ENCODE measurements at regions not wholly inside any gene's neighbourhood (a gene's known extent, or its start where the extent isn't known, plus 50 kb on each side); places are given as distances from the start of the nearest gene placed in this dataset.

DNA sequence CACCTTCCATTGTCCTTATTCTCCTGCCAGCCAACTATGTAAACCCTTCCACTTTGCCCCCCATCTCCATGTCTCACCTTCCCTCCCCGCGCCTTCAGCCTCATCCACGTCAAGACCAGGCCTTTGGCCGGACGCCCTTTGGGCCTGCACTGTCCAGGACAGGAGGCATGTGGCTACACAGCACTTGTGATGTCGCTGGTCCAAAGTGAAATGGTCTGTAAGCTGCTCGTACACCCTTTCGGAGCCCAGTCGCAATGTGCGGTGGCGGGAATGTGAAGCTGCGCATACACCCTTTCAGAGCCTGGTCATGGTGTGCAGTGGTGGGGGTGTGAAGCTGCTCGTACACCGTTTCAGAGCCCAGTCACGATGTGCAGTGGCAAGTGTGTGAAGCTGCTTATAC, 247.9 kb upstream of the RGS6 start:
- H3K9me3 ChIP-seq (replicated peaks; ENCODE audit: low read length), result no peaks in the 10 kb centered on the region
- H3K27me3 ChIP-seq (ENCODE audit: control insufficient read depth, insufficient read depth, low read length), result no peaks in the 10 kb centered on the region
- no peak overlapping the region for H3K4me2 ChIP-seq (ENCODE audit: low read length)
- peaks cover 21% of the 10 kb centered on the region for H3K36me3 ChIP-seq (ENCODE audit: insufficient read depth, low read length)
- peaks cover 26% of the 10 kb centered on the region for H3K4me1 ChIP-seq (ENCODE audit: control insufficient read depth, insufficient read depth, low read length)
- no peak overlapping the region for H3K4me3 ChIP-seq (ENCODE audit: low read length)
- no peak overlapping the region for H3K9ac ChIP-seq (ENCODE audit: low read depth, low read length)

DNA sequence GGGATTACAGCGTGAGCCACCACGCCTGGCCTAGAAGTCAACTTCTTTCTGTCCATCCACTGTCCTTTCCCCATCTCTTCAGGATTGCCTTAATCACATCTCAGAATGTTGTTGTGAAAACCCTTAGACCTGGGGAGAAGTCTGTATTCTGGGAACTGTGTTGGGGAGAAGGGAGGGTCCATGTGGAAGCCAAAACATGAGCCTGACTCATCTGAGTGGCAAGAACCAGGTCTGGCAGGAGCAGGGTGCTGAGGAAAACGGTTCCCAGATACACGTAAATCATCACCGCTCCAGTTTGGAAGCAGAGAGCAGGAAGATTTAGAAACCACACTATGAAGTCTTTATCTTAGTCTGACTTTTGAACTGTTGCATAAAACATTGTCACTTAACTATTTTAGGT, 245.6 kb upstream of the RGS6 start:
- Histone ChIP-seq H3K4me1 (ENCODE audit: control insufficient read depth, insufficient read depth, low read length) (peaks cover 26% of the 10 kb centered on the region), H3K27me3 (ENCODE audit: control insufficient read depth, insufficient read depth, low read length) (no peaks in the 10 kb centered on the region), H3K36me3 (ENCODE audit: insufficient read depth, low read length) (peaks cover 32% of the 10 kb centered on the region), H3K9me3 (replicated peaks; ENCODE audit: low read length) (no peaks in the 10 kb centered on the region), H3K9ac (ENCODE audit: low read depth, low read length) (no peak overlapping the region), H3K4me2 (ENCODE audit: low read length) (no peak overlapping the region), H3K4me3 (ENCODE audit: low read length) (no peak overlapping the region)

DNA sequence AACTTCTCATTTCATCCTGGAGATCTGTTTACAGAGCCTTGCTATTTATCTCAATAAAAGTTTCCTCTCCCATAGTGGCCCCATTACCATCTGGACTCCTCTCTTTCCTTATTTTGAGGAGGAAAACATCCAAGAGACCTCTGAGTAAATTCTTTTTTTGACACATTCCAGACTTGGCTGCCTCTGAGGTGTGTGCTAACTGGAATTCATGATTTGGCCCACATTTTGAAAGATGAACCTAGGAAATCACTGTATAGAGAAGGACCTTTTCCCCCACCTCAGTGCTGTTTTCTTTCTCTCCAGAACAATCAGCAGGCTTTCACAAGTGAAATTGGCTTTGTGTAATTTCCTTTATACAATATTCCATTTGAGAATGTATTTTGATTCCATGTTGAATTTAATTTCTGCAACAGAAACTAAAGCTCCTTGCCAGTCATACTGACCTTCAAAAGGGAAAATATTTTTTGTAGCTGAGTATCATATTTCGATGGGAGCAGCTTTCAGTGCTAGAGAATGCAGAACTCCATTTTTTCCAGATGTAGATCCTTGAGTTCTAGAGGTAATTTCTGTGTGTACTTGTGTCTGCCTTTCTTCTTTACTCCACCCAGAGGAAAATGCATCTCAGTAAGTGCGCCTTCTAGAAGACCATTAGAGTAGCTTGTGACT, 244.9 kb upstream of the RGS6 start:
- H3K9ac ChIP-seq (ENCODE audit: low read depth, low read length), result no peak overlapping the region
- no peaks in the 10 kb centered on the region for H3K27me3 ChIP-seq (ENCODE audit: control insufficient read depth, insufficient read depth, low read length)
- H3K4me1 ChIP-seq (ENCODE audit: control insufficient read depth, insufficient read depth, low read length), result peaks cover 27% of the 10 kb centered on the region
- H3K9me3 ChIP-seq (replicated peaks; ENCODE audit: low read length), result no peaks in the 10 kb centered on the region
- H3K4me2 ChIP-seq (ENCODE audit: low read length), result no peak overlapping the region
- H3K4me3 ChIP-seq (ENCODE audit: low read length), result no peak overlapping the region
- peaks cover 32% of the 10 kb centered on the region for H3K36me3 ChIP-seq (ENCODE audit: insufficient read depth, low read length)

DNA sequence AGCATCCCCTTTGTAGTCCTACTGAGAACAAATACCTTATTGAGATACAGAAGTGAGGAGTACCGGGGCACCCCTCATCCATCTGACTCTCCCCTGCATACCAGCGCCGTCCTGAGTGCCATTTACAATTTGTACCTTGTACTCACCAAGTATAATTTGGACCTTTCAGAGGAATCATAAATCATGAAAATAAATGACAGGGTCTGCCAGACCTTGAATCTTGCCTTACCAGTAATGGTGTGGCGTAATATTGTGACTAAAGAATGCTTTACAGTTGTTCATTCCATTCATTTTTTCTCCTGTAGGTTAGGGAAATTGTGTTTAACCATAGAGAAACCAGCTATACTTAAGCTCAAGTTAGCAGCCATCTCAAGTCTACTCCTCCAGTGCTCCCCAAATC, 243.7 kb upstream of the RGS6 start:
- no peaks in the 10 kb centered on the region for H3K9me3 ChIP-seq (replicated peaks; ENCODE audit: low read length)
- peaks cover 36% of the 10 kb centered on the region for H3K4me1 ChIP-seq (ENCODE audit: control insufficient read depth, insufficient read depth, low read length)
- peaks cover 38% of the 10 kb centered on the region for H3K36me3 ChIP-seq (ENCODE audit: insufficient read depth, low read length)
- no peak overlapping the region for H3K4me3 ChIP-seq (ENCODE audit: low read length)
- no peaks in the 10 kb centered on the region for H3K27me3 ChIP-seq (ENCODE audit: control insufficient read depth, insufficient read depth, low read length)
- H3K9ac ChIP-seq (ENCODE audit: low read depth, low read length), result no peak overlapping the region
- no peak overlapping the region for H3K4me2 ChIP-seq (ENCODE audit: low read length)

DNA sequence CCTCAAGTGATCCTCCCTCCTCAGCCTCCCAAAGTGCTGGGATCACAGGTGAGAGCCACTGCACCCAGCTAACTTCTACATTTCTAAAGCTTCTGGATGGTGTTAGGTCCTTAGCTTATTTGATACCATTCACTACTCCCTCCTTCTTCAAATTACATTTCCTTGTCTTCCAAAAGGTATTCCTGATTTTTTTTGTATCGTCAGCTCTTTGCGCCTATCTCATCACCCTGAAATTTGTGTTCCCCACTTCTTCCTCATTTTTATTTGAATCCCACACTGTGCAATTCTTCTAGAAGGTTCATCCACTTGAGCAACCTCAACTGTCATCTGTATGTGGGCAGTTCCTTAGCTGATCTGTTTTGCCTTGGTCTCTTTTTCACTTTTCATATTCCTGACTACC, 241.8 kb upstream of the RGS6 start:
- H3K27me3 ChIP-seq (ENCODE audit: control insufficient read depth, insufficient read depth, low read length), result no peaks in the 10 kb centered on the region

DNA sequence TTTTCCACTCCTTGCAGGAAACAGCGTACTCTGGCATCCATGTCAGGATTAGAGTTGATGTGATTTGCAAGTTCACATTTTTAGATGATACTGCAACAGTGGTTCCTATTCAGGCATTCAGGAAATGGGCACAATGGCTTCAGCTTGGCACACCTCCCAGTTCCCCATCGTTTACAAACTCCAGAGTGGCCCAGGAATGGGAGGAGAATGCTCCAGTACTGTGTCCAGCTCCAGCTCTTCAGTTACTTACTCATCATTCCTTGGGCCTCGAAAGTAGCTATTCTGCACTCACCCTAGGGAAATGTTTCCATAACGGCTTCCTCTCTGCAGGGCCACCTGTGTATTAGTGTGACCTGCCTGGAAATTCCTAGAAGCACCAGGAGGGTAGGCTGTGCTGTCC, 239.7 kb upstream of the RGS6 start:
- Histone ChIP-seq H3K36me3 (ENCODE audit: insufficient read depth, low read length) (peaks cover 18% of the 10 kb centered on the region), H3K27me3 (ENCODE audit: control insufficient read depth, insufficient read depth, low read length) (no peaks in the 10 kb centered on the region), H3K9me3 (replicated peaks; ENCODE audit: low read length) (no peaks in the 10 kb centered on the region), H3K9ac (ENCODE audit: low read depth, low read length) (no peak overlapping the region), H3K4me2 (ENCODE audit: low read length) (no peak overlapping the region), H3K4me1 (ENCODE audit: control insufficient read depth, insufficient read depth, low read length) (peaks cover 31% of the 10 kb centered on the region), H3K4me3 (ENCODE audit: low read length) (no peak overlapping the region)

More for the DNA sequence above, 241.8 kb upstream of the RGS6 start:
- Histone ChIP-seq H3K4me1 (ENCODE audit: control insufficient read depth, insufficient read depth, low read length) (peaks cover 41% of the 10 kb centered on the region), H3K36me3 (ENCODE audit: insufficient read depth, low read length) (peaks cover 26% of the 10 kb centered on the region), H3K4me2 (ENCODE audit: low read length) (no peak overlapping the region), H3K9me3 (replicated peaks; ENCODE audit: low read length) (no peaks in the 10 kb centered on the region), H3K4me3 (ENCODE audit: low read length) (no peak overlapping the region), H3K9ac (ENCODE audit: low read depth, low read length) (no peak overlapping the region)

DNA sequence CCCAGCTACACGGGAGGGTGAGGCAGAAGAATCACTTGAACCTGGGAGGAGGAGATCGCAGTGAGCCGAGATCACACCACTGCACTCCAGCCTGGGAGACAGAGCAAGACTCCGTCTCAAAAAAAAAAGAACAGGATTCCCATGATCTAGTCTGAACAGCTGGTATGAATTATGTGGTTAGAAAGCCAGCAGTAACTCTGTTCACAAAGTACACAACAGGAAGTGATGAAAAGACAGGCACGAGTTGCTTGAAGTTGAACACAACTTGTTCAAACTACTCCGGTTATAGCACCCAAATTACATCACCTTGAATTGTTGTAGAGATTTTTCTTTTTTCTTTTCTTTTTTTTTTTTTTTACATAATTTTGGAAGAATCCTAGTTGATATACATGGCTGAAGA, 238.8 kb upstream of the RGS6 start:
- Histone ChIP-seq H3K9ac (ENCODE audit: low read depth, low read length) (no peak overlapping the region), H3K27me3 (ENCODE audit: control insufficient read depth, insufficient read depth, low read length) (no peaks in the 10 kb centered on the region), H3K36me3 (ENCODE audit: insufficient read depth, low read length) (peaks cover 18% of the 10 kb centered on the region)

DNA sequence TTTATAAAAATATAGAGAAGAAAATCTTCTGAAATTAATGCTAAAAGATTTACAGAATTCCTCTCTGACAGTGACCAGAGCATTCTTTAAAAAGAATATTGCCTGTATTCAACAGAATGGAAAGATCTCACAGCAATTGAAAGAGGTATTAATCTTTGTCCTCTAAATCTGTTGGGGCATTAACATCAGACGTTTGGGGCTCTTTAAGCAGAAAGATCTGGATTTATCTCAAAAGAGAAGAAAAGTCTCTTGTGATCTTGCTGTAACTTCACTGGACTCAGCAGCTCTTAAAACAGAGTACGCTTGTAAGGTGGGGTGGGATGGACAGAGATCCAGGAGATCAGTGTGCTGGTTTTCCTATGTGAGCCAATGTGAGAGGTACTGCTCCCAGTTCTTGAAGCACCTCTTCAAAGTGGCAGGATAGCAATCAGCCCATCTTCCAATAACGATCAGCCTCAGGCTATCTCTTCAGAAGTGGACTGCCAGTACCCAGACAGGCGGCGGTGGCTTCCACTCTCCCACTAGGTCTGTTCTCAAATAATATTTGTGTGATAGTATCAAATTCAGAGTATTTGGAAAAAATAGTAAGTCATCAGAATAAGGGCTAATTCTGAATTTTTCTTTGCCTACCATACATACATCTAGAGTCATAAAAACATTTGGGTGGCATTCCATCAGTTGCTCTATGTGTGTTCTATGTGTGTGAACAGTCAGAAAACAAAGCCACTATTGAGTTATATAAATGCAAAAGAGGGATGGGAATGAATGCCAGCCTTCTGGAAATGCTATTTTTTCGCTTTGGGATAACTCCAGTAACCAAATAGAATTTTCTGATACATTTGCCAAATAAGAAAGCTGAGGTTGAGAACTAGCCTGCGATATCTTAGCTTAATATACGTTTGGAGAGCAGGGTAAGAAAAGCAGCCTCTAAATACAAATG, 237.4 kb upstream of the RGS6 start:
- Histone ChIP-seq H3K9me3 (replicated peaks; ENCODE audit: low read length) (no peaks in the 10 kb centered on the region), H3K36me3 (ENCODE audit: insufficient read depth, low read length) (peaks cover 27% of the 10 kb centered on the region), H3K4me3 (ENCODE audit: low read length) (no peak overlapping the region), H3K9ac (ENCODE audit: low read depth, low read length) (no peak overlapping the region), H3K27me3 (ENCODE audit: control insufficient read depth, insufficient read depth, low read length) (no peaks in the 10 kb centered on the region), H3K4me2 (ENCODE audit: low read length) (no peak overlapping the region), H3K4me1 (ENCODE audit: control insufficient read depth, insufficient read depth, low read length) (peaks cover 23% of the 10 kb centered on the region)

More for the DNA sequence above, 238.8 kb upstream of the RGS6 start:
- no peak overlapping the region for H3K4me2 ChIP-seq (ENCODE audit: low read length)
- no peaks in the 10 kb centered on the region for H3K9me3 ChIP-seq (replicated peaks; ENCODE audit: low read length)
- H3K4me1 ChIP-seq (ENCODE audit: control insufficient read depth, insufficient read depth, low read length), result peaks cover 29% of the 10 kb centered on the region
- H3K4me3 ChIP-seq (ENCODE audit: low read length), result no peak overlapping the region

DNA sequence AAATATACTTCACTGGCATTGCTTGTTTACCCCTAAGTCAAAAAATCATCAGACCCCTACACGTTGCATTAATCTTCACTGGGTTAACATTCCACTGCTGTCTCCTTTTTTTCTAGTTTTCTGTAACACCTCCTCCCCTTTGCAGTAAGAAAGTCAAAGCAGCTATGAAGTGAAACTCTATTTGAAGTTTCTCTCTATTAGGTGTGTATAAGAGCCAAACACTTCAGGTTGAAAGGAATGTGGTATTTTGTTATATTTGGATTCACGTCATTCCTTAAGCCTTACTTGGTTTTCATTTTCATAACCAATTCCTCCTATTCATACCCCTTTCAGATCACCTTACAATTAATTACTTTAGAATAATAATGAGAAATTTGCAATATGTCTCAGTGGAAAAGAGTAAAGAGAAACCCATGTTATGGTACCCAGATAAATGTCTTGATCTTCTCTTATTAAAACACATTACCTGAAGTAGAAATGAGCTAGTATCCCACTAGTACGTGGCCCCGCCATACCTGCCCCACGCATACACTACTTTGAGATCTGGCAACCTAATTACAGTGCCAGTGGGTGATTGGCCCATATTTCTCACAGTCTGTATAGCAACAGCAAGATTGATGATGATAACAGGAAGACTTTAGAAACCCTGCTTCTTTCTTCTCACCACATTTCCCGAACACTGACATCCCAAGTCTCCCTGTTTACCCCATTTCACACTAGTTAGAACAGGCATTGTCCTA, 236.4 kb upstream of the RGS6 start:
- no peak overlapping the region for H3K4me2 ChIP-seq (ENCODE audit: low read length)
- no peak overlapping the region for H3K9ac ChIP-seq (ENCODE audit: low read depth, low read length)
- peaks cover 23% of the 10 kb centered on the region for H3K4me1 ChIP-seq (ENCODE audit: control insufficient read depth, insufficient read depth, low read length)
- H3K36me3 ChIP-seq (ENCODE audit: insufficient read depth, low read length), result peaks cover 17% of the 10 kb centered on the region
- no peaks in the 10 kb centered on the region for H3K27me3 ChIP-seq (ENCODE audit: control insufficient read depth, insufficient read depth, low read length)
- no peaks in the 10 kb centered on the region for H3K9me3 ChIP-seq (replicated peaks; ENCODE audit: low read length)
- no peak overlapping the region for H3K4me3 ChIP-seq (ENCODE audit: low read length)

DNA sequence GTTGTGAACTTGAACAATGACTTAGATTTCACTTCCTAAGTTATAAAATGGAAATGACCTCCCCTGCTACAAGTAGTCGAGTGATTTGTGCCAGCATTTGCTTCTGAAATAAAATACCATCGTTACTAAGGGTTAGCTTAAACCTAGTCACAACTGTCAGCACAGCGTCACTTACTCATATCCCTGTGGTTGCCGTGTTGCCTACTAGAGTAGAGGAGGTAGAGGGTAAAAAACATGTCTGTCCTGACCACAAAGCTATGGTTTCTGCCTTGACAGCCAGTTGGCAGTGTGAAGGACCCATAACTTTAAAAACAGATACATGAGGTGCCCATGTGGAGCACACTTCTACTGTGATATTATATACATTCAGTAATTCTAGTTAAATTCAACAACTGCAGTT, 234.2 kb upstream of the RGS6 start:
- Histone ChIP-seq H3K4me1 (ENCODE audit: control insufficient read depth, insufficient read depth, low read length) (peaks cover 18% of the 10 kb centered on the region), H3K9ac (ENCODE audit: low read depth, low read length) (no peak overlapping the region), H3K36me3 (ENCODE audit: insufficient read depth, low read length) (peaks cover 20% of the 10 kb centered on the region), H3K9me3 (replicated peaks; ENCODE audit: low read length) (no peaks in the 10 kb centered on the region), H3K27me3 (ENCODE audit: control insufficient read depth, insufficient read depth, low read length) (no peaks in the 10 kb centered on the region), H3K4me3 (ENCODE audit: low read length) (no peak overlapping the region), H3K4me2 (ENCODE audit: low read length) (no peak overlapping the region)

DNA sequence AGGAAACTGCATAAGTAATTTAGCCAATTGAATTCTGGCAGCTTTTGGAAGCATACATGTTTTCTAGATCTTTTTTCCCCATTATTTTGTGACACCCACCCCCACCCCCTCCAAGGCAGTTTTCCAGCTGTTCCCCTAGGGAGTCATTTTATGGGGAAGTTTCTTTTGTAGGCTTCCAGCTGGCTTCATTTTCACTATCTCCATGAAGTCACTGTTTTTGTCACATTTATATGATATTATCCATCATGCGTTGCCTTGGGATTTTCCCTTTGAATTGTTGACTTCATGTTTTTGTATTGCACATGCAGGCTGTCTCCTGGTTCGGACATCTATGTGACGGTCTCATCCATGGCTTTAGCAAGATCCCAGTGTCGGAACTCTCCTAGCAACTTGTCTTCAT, 233.6 kb upstream of the RGS6 start:
- Histone ChIP-seq H3K4me2 (ENCODE audit: low read length) (no peak overlapping the region), H3K4me3 (ENCODE audit: low read length) (no peak overlapping the region), H3K27me3 (ENCODE audit: control insufficient read depth, insufficient read depth, low read length) (no peaks in the 10 kb centered on the region), H3K9ac (ENCODE audit: low read depth, low read length) (no peak overlapping the region), H3K36me3 (ENCODE audit: insufficient read depth, low read length) (peaks cover 19% of the 10 kb centered on the region), H3K4me1 (ENCODE audit: control insufficient read depth, insufficient read depth, low read length) (peaks cover 18% of the 10 kb centered on the region), H3K9me3 (replicated peaks; ENCODE audit: low read length) (no peaks in the 10 kb centered on the region)

Data from skeletal muscle satellite cell (primary cell).